GM12891 (cell line): ENCODE measurements at regions not wholly inside any gene's neighbourhood (a gene's known extent, or its start where the extent isn't known, plus 50 kb on each side); places are given as distances from the start of the nearest gene placed in this dataset.

Experiments
- DNase-seq: peaks from one replicate; pipeline ENCODE4 v3.0.0; 2011; ENCODE audit warnings: low spot score; ENCODE audit not compliant: insufficient read length
- FAIRE-seq: peaks from 2 replicates; lab custom pipeline; 2011; peaks lifted over from hg19 to GRCh38; lab: Jason Lieb, UNC
- PAX5 ChIP-seq: IDR thresholded peaks from 2 replicates; pipeline ENCODE4 v1.6.1; 2011; ENCODE audit warnings: low read length, moderate library complexity, mild to moderate bottlenecking; ENCODE audit not compliant: insufficient read depth, severe bottlenecking
- POLR2A ChIP-seq: IDR thresholded peaks from 2 replicates; pipeline ENCODE4 v1.6.1; 2011; ENCODE audit warnings: low read depth, low read length, control low read depth
- POLR2AphosphoS5 ChIP-seq: IDR thresholded peaks from 2 replicates; pipeline ENCODE4 v1.6.1; 2011; ENCODE audit warnings: low read depth, low read length, control low read depth
- POU2F2 ChIP-seq: IDR thresholded peaks from 2 replicates; pipeline ENCODE4 v1.6.1; 2011; ENCODE audit warnings: low read depth, mild to moderate bottlenecking, control low read depth, low read length, moderate library complexity
- SPI1 ChIP-seq: IDR thresholded peaks from 2 replicates; pipeline ENCODE4 v1.6.1; 2011; ENCODE audit warnings: low read depth, low read length, control low read depth
- TAF1 ChIP-seq: IDR thresholded peaks from 2 replicates; pipeline ENCODE4 v1.6.1; 2011; ENCODE audit warnings: low read depth, low read length, control low read depth

GRCh38 chr4:175559126-175559525, 252.9 kb downstream of the GPM6A start:
- FAIRE-seq (no peak), DNase-seq (no peak)
- TF ChIP-seq TAF1 (no peak), POU2F2 (no peak), SPI1 (no peak), PAX5 (no peak), POLR2A (no peak), POLR2AphosphoS5 (no peak)

GRCh38 chr4:175559526-175559925, 252.5 kb downstream of the GPM6A start:
- TF ChIP-seq POLR2A = no peak
- no peak for TF ChIP-seq TAF1
- TF ChIP-seq PAX5 = no peak
- FAIRE-seq (no peak), DNase-seq (no peak)

- DNase-seq = no peak
- FAIRE-seq = no peak
- TF ChIP-seq PAX5 (no peak), POU2F2 (no peak), POLR2A (no peak), TAF1 (no peak), POLR2AphosphoS5 (no peak), SPI1 (no peak)
Observed at GRCh38 chr4:175560604-175561003, 251.5 kb downstream of the GPM6A start.

GRCh38 chr4:175561696-175562095, 250.4 kb downstream of the GPM6A start:
- DNase-seq (no peak), FAIRE-seq (no peak)
- no peak for TF ChIP-seq TAF1
- no peak for TF ChIP-seq SPI1
- TF ChIP-seq POLR2A = no peak
- TF ChIP-seq PAX5 = no peak
- TF ChIP-seq POU2F2 = no peak
- TF ChIP-seq POLR2AphosphoS5 = no peak

- FAIRE-seq (no peak), DNase-seq (no peak)
- TF ChIP-seq PAX5 (no peak), SPI1 (no peak), TAF1 (no peak), POLR2A (no peak), POLR2AphosphoS5 (no peak), POU2F2 (no peak)
Observed at GRCh38 chr4:175562111-175562510, 250.0 kb downstream of the GPM6A start.

- TF ChIP-seq POU2F2 (no peak), POLR2AphosphoS5 (no peak), TAF1 (no peak), SPI1 (no peak), POLR2A (no peak), PAX5 (no peak)
- DNase-seq = no peak
- FAIRE-seq = no peak
Observed at GRCh38 chr4:175562542-175562941, 249.5 kb downstream of the GPM6A start.
